ENCODE measurements at regions not wholly inside any gene's neighbourhood (a gene's known extent, or its start where the extent isn't known, plus 50 kb on each side); places are given as distances from the start of the nearest gene placed in this dataset.

DNA sequence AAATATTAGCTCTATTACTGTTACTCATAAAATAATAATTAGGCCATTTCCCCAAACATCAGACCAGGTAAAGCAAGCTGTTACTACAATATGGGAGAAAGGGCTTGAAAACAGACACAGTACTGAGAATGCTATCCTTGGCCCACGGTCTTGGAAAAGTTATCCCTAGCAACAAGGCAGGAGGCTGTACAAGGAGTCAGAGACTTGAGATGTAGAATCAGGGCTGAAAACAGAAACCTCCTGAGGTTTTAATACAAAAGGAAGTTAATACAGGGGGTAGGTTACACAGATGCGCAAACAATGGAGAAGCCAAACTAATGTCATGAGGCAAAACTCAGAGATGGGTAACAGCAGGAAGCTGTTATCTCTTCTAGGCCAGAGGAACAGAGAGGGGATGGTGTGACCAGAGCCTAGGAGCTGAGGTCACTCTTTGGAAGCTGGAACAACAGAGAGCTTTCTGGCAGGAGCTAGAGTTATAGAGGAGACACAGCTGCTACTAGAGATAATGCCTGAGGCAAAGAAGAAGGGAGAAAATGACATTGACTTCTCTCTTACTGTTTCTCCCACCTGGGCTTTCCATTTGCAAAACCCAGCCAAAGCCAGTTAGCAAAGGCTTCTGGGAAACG is 248.8 kb downstream of the SUDS3 start:
- H2AFZ ChIP-seq (ENCODE audit: low read length) = no peak overlapping the region
- H3K9ac ChIP-seq (ENCODE audit: low read depth, low read length, poor library complexity, severe bottlenecking) = no peak overlapping the region
- no peaks in the 10 kb centered on the region for H3K4me1 ChIP-seq (ENCODE audit: insufficient read depth, low read length, poor library complexity, severe bottlenecking)
- no peaks in the 10 kb centered on the region for H4K20me1 ChIP-seq (ENCODE audit: insufficient read depth, low read length, poor library complexity, severe bottlenecking)
- H3K27me3 ChIP-seq (ENCODE audit: insufficient read depth, low read length, poor library complexity, severe bottlenecking) = no peaks in the 10 kb centered on the region
- TF ChIP-seq, protein P1, sequence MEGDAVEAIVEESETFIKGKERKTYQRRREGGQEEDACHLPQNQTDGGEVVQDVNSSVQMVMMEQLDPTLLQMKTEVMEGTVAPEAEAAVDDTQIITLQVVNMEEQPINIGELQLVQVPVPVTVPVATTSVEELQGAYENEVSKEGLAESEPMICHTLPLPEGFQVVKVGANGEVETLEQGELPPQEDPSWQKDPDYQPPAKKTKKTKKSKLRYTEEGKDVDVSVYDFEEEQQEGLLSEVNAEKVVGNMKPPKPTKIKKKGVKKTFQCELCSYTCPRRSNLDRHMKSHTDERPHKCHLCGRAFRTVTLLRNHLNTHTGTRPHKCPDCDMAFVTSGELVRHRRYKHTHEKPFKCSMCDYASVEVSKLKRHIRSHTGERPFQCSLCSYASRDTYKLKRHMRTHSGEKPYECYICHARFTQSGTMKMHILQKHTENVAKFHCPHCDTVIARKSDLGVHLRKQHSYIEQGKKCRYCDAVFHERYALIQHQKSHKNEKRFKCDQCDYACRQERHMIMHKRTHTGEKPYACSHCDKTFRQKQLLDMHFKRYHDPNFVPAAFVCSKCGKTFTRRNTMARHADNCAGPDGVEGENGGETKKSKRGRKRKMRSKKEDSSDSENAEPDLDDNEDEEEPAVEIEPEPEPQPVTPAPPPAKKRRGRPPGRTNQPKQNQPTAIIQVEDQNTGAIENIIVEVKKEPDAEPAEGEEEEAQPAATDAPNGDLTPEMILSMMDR (conservative IDR thresholded peaks at IDR 0.05; ENCODE audit: low read length) = no peak
- no peak for TF ChIP-seq EZH2phosphoT487 (IDR thresholded peaks at IDR 0.05; ENCODE audit: borderline replicate concordance)
- H3K9me2 ChIP-seq (replicated peaks; ENCODE audit: low read depth, low read length) = no peaks in the 10 kb centered on the region
- no peaks in the 10 kb centered on the region for H3F3A ChIP-seq (ENCODE audit: low read depth)
- H3K4me3 ChIP-seq (ENCODE audit: low read length, poor library complexity, severe bottlenecking) = no peak overlapping the region
- H3K4me2 ChIP-seq (ENCODE audit: low read depth, low read length, poor library complexity, severe bottlenecking) = no peak overlapping the region
- H3K79me2 ChIP-seq (ENCODE audit: insufficient read depth, low read length) = no peaks in the 10 kb centered on the region
- no peaks in the 10 kb centered on the region for H3K36me3 ChIP-seq (ENCODE audit: insufficient read depth, low read length)
- H3K9me3 ChIP-seq (ENCODE audit: insufficient read depth, low read depth, low read length) = no peaks in the 10 kb centered on the region

DNA sequence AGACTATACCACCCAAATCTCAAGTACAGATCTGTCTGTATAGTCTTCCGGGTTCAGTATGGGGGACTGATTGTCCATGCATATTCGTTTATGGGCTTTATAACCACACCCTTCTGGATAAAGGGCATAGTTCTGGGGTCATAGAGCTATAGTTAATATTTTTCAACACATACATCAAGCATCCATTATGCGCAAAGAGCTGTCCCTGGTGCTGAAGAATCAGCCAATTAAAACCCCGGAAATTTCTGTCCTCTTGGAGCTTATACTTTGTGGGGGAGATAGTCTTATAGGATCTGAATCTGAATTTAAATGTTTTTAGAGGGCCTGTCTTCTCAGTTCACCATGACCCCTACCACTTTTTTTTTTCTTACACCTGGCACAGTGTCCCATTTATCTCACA is 256.7 kb downstream of the SUDS3 start:
- Histone ChIP-seq H4K20me1 (ENCODE audit: insufficient read depth, low read length, poor library complexity, severe bottlenecking) (no peaks in the 10 kb centered on the region), H3K36me3 (ENCODE audit: insufficient read depth, low read length) (no peaks in the 10 kb centered on the region), H3K4me2 (ENCODE audit: low read depth, low read length, poor library complexity, severe bottlenecking) (no peak overlapping the region), H3K9me3 (ENCODE audit: insufficient read depth, low read depth, low read length) (no peaks in the 10 kb centered on the region), H3K4me1 (ENCODE audit: insufficient read depth, low read length, poor library complexity, severe bottlenecking) (no peaks in the 10 kb centered on the region), H3F3A (ENCODE audit: low read depth) (no peaks in the 10 kb centered on the region), H3K4me3 (ENCODE audit: low read length, poor library complexity, severe bottlenecking) (no peak overlapping the region), H3K27me3 (ENCODE audit: insufficient read depth, low read length, poor library complexity, severe bottlenecking) (no peaks in the 10 kb centered on the region), H2AFZ (ENCODE audit: low read length) (no peak overlapping the region), H3K9ac (ENCODE audit: low read depth, low read length, poor library complexity, severe bottlenecking) (no peak overlapping the region), H3K79me2 (ENCODE audit: insufficient read depth, low read length) (no peaks in the 10 kb centered on the region), H3K9me2 (replicated peaks; ENCODE audit: low read depth, low read length) (no peaks in the 10 kb centered on the region)
- TF ChIP-seq, protein P1 (conservative IDR thresholded peaks at IDR 0.05; ENCODE audit: low read length) = no peak
- TF ChIP-seq EZH2phosphoT487 (IDR thresholded peaks at IDR 0.05; ENCODE audit: borderline replicate concordance) = no peak

DNA sequence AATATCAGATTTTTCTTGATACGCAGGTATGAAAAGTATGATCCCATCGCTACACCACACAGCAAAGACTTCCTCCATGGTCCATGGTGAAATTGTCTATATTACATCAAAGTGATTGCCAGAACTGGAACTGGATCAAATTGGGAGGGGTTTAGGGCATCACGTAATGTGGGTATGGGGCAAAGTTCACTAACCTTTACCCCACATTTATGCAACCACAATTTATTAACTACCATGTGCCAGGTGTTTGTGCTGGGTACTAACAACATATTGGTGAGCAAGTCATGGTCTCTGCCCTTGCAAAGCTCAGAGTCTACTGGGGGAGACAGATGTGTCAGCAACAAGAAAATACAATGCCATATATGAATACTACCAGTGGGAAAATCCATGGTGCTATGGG is 258.9 kb downstream of the SUDS3 start:
- no peaks in the 10 kb centered on the region for H3K36me3 ChIP-seq (ENCODE audit: insufficient read depth, low read length)
- no peak overlapping the region for H3K4me3 ChIP-seq (ENCODE audit: low read length, poor library complexity, severe bottlenecking)
- H4K20me1 ChIP-seq (ENCODE audit: insufficient read depth, low read length, poor library complexity, severe bottlenecking) = no peaks in the 10 kb centered on the region
- H3F3A ChIP-seq (ENCODE audit: low read depth) = no peaks in the 10 kb centered on the region
- no peak overlapping the region for H3K9ac ChIP-seq (ENCODE audit: low read depth, low read length, poor library complexity, severe bottlenecking)
- no peak overlapping the region for H3K4me2 ChIP-seq (ENCODE audit: low read depth, low read length, poor library complexity, severe bottlenecking)
- H3K4me1 ChIP-seq (ENCODE audit: insufficient read depth, low read length, poor library complexity, severe bottlenecking) = no peaks in the 10 kb centered on the region
- no peaks in the 10 kb centered on the region for H3K9me2 ChIP-seq (replicated peaks; ENCODE audit: low read depth, low read length)
- H3K79me2 ChIP-seq (ENCODE audit: insufficient read depth, low read length) = no peaks in the 10 kb centered on the region
- no peak for TF ChIP-seq EZH2phosphoT487 (IDR thresholded peaks at IDR 0.05; ENCODE audit: borderline replicate concordance)
- TF ChIP-seq, protein P1 (conservative IDR thresholded peaks at IDR 0.05; ENCODE audit: low read length) = no peak
- no peak overlapping the region for H2AFZ ChIP-seq (ENCODE audit: low read length)
- H3K9me3 ChIP-seq (ENCODE audit: insufficient read depth, low read depth, low read length) = no peaks in the 10 kb centered on the region
- H3K27me3 ChIP-seq (ENCODE audit: insufficient read depth, low read length, poor library complexity, severe bottlenecking) = no peaks in the 10 kb centered on the region
